Glomerular endothelial cell (primary cell): ENCODE measurements at regions not wholly inside any gene's neighbourhood (a gene's known extent, or its start where the extent isn't known, plus 50 kb on each side); places are given as distances from the start of the nearest gene placed in this dataset.

Source experiments
- DNase-seq: peaks from one replicate; pipeline ENCODE4 v3.0.0-alpha.2; 2011; ENCODE audit warnings: low read depth, low spot score; ENCODE audit errors: extremely low read depth

DNA sequence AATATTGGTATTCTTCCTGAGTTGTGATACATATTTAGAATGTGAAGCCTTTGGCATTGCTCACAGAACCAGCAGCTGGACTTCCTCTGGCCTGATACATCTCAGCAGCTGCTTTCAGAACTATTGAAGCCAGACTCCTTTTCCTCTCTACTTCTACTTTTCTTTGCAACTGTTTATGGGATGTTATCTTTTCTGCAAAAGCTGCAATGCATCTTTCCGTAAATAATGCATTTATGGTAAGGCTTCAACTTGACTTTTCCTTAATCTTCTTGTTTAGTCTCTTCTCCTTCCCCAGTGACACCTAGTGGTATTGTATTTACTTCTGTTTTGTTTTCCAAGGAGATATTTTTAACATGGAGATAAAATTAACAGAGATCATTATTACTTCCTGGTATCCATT, 1548.7 kb downstream of the PCDH7 start:
- DNase-seq, result no peak

DNA sequence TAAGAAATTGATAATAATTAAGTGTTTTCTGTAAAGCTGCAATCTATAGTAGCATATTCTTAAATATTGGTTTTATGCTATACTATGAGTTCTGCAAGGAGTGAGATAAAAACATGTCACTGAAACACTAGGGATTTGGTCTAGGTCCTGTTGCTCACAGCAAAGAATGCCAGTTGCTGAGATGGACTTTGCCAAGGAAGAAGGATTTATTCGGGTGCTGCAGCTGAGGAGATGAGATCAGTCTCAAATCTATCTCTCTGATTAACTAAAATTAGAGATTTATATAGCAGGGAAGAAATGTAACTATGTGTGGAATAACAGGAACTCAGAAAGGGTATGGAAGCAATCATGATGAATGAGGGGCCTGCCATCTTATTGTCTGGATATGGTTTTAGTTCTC, 1569.9 kb downstream of the PCDH7 start:
- no peak for DNase-seq

DNA sequence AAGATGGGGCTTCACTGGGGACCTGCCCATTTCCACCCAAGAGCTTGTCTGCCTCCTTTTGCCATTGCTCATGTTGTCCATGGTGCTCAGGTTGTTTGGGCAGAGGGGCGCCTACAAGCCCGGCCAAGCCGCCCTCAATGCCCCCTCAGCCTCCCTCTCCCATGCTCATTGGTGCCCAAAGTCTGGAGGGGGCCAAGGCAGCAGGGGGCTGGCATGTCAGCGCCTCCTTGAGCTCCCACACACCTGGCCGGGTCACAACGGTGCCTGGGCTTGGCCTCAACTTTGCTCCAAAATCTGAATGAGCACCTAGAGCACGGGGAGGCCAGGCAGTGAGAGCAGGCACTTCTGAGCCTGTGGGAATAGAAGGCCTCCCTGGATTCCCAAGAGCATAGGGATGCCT, 1598.8 kb downstream of the PCDH7 start:
- DNase-seq, result no peak

DNA sequence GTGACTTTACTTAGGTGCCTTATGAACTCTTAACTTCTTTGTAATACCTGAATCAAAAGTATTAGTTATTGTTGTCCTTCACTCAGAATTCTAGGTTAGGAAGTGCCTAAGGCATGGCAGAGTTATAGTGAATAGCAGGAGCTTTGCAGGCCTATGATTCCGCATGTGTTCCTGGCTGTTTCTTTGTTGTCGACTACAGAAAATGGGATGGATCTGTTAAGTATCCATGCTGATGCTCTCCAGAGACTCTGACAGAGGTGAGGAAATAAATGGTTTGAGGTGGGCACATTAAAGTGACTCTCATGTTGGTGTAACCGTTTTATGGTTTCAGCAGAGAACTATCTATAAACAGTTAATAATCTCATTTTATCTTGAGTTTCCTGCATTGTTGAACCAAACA, 1601.3 kb downstream of the PCDH7 start:
- no peak for DNase-seq

DNA sequence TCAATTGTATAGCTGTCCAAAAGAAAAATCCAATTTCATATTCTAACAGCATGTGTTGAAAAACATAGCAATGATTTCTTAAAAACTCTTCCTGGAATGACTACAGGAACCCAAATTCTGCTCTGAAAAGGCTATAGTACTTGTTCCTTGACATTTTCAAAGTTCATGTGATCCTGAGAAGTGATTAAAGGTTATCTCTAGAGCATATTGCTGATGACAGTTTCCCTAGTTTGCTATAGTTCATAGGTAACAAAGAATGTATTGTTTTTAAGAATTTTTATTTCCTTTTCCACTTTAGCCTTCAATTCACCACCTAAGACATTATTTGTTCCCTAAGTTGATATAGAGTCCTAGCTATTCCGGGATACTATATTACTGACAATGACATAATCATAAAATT, 1614.6 kb downstream of the PCDH7 start:
- DNase-seq, result no peak

DNA sequence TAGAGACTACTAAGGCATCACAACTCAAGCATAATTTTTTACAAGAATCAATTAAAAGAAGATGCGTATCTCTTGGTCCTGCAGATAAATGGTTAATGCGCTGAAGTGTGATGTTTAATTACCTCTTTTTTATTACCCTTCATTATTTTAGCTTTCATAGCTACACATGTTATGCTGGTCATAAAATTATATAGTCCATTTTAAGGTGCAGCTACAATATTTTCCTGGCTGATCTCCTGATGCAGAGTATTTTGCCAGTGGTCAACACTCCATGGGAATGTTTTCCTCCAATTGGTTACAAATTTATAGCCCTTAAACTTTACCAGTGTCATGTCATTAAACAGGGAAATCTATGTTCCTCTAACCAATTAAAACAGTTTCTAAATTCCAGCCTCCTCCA, 1617.2 kb downstream of the PCDH7 start:
- no peak for DNase-seq

DNA sequence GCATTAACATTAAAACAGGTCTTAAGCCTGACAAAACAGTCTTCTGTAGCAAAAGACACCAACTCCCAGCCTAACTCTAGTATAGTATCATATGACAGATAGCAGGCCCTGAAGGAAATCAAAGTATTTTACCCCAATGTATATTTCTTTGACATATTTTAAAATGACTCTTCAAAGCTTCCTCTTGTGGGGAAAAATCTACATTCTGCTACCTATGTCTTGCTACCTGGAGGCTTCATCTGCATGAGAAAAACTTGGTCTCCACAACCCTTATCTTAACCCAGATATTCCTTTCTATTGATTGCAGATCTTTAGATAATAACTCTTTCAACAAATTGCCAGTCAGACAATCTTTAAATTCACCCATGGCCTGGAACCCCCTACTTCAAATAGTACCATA, 1620.4 kb downstream of the PCDH7 start:
- no peak for DNase-seq

DNA sequence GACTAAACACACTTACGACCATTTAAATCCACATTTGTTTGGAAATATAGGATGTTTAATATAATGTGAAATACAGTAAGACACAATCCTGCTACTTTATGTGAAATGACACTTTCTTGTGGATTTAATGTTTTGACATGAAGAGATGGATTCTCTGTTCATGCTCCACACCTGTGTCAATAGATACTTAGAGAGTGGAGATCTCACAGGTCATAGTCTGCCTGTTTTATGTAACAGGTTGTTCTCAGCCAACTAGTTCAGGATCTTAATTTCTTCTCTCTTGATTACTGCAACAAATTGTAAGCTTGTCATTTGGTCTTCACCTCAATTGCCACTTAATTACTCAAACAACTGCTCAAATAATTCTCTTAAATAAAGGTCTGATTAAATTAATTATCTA, 1621.2 kb downstream of the PCDH7 start:
- no peak for DNase-seq

DNA sequence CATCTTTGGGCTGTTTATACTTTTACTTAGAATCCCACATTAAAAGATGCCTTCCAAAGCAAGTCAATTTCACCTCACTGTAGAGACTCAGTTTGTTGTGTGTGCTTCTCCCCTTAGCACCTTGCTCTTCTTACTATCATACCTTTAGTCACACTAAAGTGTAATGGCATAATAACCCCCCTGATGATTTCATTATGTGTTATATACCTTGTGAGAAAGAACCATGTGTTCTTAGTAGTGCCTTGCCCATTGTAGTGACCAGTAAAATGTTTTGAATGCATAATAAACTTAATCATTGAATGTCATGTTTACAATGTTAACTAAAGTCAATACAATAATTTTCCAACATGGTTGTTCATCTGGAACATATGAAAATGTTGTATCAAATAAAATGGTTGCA, 1621.9 kb downstream of the PCDH7 start:
- no peak for DNase-seq

DNA sequence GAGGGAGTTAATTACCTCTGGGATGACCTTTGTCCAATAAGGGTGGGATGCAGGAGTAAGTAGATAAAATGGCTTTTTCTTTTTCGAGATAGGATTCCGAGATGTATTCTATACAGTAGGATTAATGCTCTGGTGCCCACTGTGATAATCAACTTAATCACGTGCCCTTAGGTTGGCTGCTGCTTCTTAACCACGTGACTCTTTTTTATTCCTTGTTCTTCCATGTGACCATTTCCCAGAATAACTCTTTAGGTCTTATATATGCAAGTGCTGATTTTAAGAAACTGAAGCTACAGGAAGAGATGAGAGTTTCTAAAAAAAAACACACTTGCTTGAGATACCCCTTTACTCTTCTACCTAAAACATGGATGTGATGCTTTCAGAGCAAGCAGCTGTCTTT, 1628.9 kb downstream of the PCDH7 start:
- no peak for DNase-seq

DNA sequence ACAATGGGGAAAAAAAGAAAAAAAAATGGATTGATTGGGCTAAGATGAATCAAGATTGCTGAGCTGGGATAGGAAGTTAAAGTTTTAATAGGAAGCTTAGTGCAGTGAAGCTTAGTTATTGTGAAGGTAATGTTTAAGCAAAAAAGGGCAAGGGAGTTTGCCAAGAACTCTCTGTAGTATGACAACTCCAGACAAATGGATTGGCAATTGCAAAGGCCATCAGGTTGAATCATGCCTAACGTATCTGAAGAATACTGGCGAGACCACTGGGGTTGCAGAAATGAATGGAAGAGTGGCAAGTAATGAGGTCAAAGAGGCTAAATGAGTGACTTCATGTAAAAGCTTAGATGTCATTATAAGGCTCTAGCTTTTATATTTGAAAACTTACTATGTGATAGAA, 1654.0 kb downstream of the PCDH7 start:
- DNase-seq, result no peak

DNA sequence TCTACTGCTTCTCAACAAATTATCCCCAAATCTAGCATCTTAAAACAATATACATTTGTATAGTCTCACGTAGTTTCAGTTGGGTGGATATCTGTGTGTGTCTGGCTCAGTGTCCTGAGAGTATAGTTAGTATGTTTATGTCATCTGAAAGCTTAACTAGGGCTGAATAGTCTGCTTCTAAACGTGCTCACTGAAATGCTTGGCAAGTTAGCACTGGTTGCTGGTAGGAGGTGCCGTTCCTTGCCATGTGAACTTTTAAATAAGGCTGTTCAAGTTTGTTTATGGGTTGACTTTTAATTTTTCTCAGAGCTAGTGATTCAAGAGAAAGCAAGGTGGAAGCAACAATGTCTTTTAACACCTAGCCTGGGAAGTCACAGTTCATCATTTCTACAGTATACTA, 1673.6 kb downstream of the PCDH7 start:
- DNase-seq, result no peak

DNA sequence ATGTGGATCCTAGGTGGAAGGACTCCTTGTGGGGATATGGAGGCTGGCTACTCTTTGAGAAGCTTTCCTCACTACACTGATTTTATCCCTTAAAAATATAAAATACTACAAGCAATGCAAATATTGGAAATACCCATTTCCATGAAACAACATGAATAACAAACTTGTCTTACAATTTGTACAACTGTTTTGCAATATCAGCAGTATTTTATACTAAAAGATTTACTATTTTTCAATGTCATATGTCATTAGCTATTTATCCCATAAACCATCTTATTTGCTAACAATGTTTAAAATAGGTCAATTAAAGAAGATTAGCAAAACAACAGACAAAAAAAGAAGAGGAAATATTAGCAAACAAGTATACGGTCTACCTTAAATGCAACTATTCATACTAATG, 1674.1 kb downstream of the PCDH7 start:
- no peak for DNase-seq

DNA sequence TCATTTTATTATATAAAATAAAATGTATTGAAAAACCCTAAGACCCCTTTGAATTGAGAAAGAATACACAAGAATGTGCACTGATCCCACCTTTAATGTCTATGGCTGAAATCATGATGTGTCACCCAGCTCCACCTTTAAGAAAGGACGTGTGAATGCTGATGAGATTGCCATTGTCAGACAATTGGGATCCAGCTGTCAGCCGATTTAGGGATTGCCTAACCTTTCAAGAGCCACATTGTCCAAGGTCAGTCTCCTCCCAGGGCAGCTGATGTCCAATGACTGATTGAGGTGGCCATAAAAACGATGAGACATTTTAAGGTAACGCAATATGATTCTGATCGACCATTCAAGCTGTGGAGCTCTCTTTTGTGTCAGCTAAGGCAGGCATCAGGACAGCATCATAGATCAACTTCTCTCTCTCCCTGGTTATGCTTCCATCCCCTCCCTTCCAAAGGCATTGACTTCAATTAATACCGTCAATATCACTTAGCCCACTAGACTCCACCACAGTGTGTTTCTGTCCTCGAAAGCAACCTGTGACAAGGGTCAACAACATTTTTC, 1676.4 kb downstream of the PCDH7 start:
- no peak for DNase-seq

DNA sequence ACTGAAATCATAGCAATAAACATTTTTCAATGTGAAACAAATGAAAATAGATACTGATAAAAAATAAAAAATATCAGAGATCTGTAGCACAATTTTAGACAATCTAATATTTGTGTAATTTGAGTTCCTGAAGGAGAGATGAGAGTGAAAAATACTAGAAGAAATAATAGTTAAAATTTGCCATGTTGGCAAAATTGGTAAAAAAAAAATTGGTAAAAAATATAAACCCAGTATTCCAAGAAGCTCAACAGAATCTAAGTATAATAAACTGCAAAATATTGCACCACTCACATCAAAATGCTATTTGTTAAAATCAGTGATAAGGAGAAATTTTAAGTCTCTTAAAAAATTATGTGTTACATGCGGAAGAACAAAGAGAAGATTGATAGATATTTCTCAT, 1680.7 kb downstream of the PCDH7 start:
- no peak for DNase-seq

DNA sequence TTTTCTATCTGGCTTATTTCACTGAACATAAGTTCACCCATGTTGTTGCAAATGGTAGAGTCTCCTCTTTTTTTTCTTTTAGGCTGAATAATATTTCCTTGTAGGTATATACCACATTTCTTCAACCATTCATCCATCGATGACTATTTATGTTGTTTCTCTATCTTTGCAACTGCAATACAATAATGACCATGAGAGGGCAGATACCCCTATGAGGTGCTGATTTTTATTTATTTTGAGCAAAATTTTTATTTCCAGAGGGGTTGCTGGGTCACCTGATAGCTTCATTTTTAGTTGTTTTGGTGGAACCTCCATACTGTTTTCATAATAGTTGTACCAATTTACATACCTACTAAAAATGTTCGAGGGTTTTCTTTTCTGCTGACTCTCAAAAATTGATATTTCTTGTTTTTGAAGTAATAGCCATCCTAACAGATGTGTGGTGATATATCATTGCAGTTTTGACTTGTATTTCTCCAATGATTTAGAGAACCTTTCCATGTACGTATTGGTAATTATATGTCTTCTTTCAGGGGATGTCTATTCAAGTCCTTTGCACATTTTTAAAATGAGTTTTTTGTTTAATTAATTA, 1697.0 kb downstream of the PCDH7 start:
- DNase-seq, result no peak

DNA sequence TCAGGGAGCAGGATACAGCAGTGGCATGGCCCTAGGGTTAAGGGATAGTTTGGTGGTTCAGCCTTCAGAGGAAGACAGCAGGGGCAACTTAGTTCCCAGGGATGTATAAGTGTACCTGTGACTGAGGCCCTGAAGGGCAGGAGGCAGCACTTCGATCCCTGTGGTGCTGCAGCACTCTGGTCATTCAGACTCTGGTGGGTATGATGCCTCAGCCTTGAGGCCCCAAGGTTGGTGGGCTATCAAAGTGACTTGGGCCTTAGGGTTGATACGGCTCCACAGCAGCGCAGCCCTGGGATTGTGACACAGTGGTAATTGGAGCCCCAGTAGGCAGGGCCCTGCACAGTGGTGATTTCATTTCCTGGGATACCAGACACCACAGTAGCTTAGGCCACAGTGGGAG, 1703.1 kb downstream of the PCDH7 start:
- no peak for DNase-seq

DNA sequence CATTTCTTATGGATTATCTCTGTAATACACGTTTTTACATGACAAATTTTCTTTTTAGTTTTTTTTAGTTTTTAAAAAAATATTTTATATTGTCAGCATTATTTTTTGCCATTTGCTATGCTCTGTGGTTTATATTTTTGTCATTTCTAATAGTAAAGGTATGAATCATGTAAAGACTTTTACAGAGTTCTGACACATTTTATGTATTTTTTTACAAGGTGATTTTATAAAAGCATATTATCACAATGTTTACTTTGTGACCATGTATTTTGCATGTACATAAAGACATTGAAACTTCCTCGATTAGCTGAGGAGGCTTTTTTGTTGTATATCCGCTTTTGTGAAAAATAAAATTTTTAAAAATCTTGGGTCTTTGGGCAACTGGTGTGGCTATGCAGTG, 1705.1 kb downstream of the PCDH7 start:
- DNase-seq, result no peak

DNA sequence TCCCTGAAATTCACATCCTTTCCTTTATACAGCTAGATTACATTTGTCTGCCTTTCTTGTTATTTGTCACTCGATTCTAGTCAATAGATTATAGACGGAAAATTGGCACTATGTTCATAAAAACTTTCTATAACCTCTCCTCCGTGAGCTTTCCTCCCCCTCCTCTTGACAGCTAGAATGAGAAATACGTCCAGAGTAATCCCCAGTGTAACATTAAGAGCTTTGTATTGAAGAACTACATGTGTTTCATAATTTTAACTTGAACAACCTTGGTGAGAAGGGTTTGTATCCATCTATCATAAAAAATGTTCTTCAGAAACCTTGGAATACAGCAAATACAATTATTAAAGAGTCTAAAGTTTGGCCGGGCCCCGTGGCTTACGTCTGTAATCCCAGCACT, 1707.4 kb downstream of the PCDH7 start:
- no peak for DNase-seq

DNA sequence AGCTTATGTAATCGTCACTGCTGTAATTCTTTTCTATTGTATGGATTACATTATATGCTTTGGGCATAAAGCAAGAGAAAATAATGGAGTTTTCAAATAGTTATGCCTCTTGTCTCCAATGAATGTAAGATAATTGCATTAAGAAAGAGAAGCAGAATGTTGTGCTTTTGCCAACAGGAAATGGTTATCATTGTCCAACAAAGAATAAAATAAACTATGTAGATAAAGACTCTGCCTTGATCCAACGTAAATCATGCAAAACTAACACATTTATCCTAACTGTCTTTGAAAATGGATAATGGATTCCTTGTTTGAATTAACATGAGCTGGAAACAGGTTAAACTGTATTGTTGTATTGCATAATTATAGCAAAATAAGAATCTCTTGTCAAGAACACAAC, 1709.0 kb downstream of the PCDH7 start:
- no peak for DNase-seq

DNA sequence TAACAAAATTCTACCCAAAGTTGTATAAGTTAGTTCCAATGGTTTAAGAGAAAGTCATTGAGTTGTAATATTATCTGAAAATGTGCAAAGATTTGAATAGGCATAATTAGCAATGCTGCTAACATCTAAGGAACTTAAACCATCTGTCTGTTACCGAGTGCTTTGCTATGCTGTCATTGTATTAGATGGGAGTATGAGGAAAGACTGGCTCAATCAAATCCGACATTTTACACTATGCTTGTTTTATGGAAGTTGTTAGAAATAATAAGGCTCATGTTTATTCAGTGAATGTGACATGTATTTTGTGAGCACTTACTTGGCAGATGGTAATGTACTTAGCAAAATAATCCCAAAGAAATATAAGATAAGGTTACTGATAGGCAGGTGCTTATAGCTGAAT, 1715.1 kb downstream of the PCDH7 start:
- DNase-seq, result no peak

DNA sequence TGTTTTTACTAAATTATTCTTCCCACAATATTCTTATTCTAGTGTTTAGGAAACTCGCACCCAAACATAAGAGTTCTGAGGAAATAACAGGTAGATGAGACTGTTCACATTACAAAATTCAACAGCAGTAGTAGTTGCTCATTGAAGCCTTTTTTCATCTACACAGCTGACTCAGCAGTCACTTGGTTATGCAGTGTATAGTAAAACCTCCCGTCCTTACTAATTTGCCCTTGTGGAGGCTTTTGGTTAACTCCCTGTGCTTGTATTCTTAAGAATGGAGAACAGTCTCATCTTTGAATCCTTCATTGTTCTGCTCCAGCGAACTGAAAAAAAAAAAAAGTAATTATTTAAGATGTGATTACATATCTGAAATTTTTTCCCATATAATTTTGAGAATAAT, 1716.6 kb downstream of the PCDH7 start:
- DNase-seq, result no peak

DNA sequence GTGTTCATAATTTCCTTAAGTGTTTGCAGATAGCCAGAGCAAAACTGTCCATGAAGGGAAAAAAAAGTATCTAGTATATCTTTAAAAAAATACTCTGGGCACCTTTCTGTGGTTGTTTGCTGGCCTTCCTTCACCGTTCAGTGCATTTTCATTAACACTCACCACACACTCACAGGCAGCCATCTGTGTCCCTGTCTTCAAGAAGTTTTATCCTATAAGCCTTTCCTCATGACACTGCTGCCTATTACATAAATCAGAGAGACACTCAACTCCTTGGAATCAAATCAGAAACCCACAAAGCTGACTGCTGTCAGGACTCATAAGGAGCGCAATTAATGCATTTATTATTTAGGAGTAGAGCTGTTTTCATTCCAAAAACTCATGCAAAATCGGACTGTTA, 1720.2 kb downstream of the PCDH7 start:
- no peak for DNase-seq
